H1 (cell line): ENCODE measurements at regions not wholly inside any gene's neighbourhood (a gene's known extent, or its start where the extent isn't known, plus 50 kb on each side); places are given as distances from the start of the nearest gene placed in this dataset.

ENCODE experiments used
- CTCF ChIA-PET: fragments of 300-600 bp; sonication (Branson Sonifier 250); formaldehyde crosslinking; loops from one replicate; lab custom pipeline; 2021; ENCODE audit not compliant: partially characterized antibody; lab: Charles Lee
- POLR2A ChIA-PET: fragments of 300-600 bp; sonication (Branson Sonifier 250); formaldehyde crosslinking; loops from one replicate; lab custom pipeline; 2021; ENCODE audit warnings: inconsistent platforms; ENCODE audit not compliant: partially characterized antibody; lab: Charles Lee
- DNase-seq, 2 experiments: peaks; one replicate each; pipeline versions ENCODE4 v3.0.0 to v3.0.0-alpha.2; 2010 to 2022; ENCODE audit warnings: low spot score in 2 of 2, low read depth in 1 of 2, mixed read lengths in 1 of 2
- FAIRE-seq: peaks from 2 replicates; lab custom pipeline; 2011; peaks lifted over from hg19 to GRCh38; lab: Jason Lieb, UNC
- H2AFZ ChIP-seq: 2 replicates; pipeline ENCODE4 v1.8.1; 2012; ENCODE audit warnings: low read length, inconsistent platforms
- H2AK5ac ChIP-seq: 2 replicates; pipeline ENCODE4 v1.6.1; 2013; ENCODE audit warnings: low read depth, low read length
- H2BK120ac ChIP-seq: replicated peaks from 2 replicates; pipeline ENCODE3; 2013; ENCODE audit warnings: low read depth, low read length, inconsistent platforms
- H2BK12ac ChIP-seq: 2 replicates; pipeline ENCODE4 v1.6.1; 2013; ENCODE audit warnings: low read depth, low read length
- H2BK15ac ChIP-seq: 2 replicates; pipeline ENCODE4 v1.6.1; 2013; ENCODE audit warnings: low read length
- H2BK20ac ChIP-seq: 2 replicates; pipeline ENCODE4 v1.6.1; 2013; ENCODE audit warnings: low read length
- H2BK5ac ChIP-seq: 2 replicates; pipeline ENCODE4 v1.6.1; 2013; ENCODE audit warnings: low read depth, low read length
- H3K14ac ChIP-seq: 2 replicates; pipeline ENCODE4 v1.6.1; 2013; ENCODE audit warnings: inconsistent platforms; ENCODE audit not compliant: insufficient read length
- H3K18ac ChIP-seq: 2 replicates; pipeline ENCODE4 v1.6.1; 2013; ENCODE audit warnings: low read length; ENCODE audit errors: extremely low read depth
- H3K23ac ChIP-seq: 2 replicates; pipeline ENCODE4 v1.6.1; 2013; ENCODE audit warnings: inconsistent platforms; ENCODE audit not compliant: insufficient read length
- H3K23me2 ChIP-seq: 2 replicates; pipeline ENCODE4 v1.6.1; 2013; ENCODE audit warnings: low read depth, low read length
- H3K27ac ChIP-seq: 2 replicates; pipeline ENCODE4 v1.6.1; 2011; ENCODE audit warnings: low read depth, low read length, inconsistent platforms
- H3K27me3 ChIP-seq, 4 experiments: replicated peaks in 1 of 4; 1 replicate in 1 of 4; 2 replicates in 3 of 4; pipeline versions ENCODE4 v1.6.1 to v1.8.1; 2011 to 2013; ENCODE audit warnings: low read length in 3 of 4, mild to moderate bottlenecking in 3 of 4, inconsistent platforms in 2 of 4, mixed read lengths in 2 of 4, moderate library complexity in 1 of 4; ENCODE audit not compliant: control insufficient read depth in 3 of 4, insufficient read depth in 3 of 4; ENCODE audit errors: extremely low read depth in 1 of 4
- H3K36me3 ChIP-seq, 4 experiments: 2 replicates each; pipeline versions ENCODE4 v1.6.1 to v1.8.1; 2011 to 2013; ENCODE audit warnings: mild to moderate bottlenecking in 4 of 4, low read length in 3 of 4, moderate library complexity in 2 of 4, control low read depth in 1 of 4, inconsistent platforms in 1 of 4; ENCODE audit not compliant: insufficient read depth in 4 of 4, control insufficient read depth in 2 of 4
- H3K4ac ChIP-seq: replicated peaks from 2 replicates; pipeline ENCODE3; 2013; ENCODE audit warnings: low read length, low read depth, mixed read lengths, inconsistent platforms; ENCODE audit not compliant: insufficient read length
- H3K4me1 ChIP-seq, 4 experiments: replicated peaks in 1 of 4; 1 replicate in 1 of 4; 2 replicates in 3 of 4; pipeline versions ENCODE4 v1.6.1 to v1.8.1; 2011 to 2013; ENCODE audit warnings: low read length in 3 of 4, inconsistent platforms in 2 of 4, mixed read lengths in 1 of 4; ENCODE audit not compliant: insufficient read depth in 4 of 4, control insufficient read depth in 3 of 4
- H3K4me2 ChIP-seq, 2 experiments: 2 replicates each; pipeline versions ENCODE4 v1.6.1 to v1.8.1; 2011 to 2013; ENCODE audit warnings: low read depth in 2 of 2, low read length in 2 of 2, control low read depth in 1 of 2, inconsistent platforms in 1 of 2, mild to moderate bottlenecking in 1 of 2; ENCODE audit not compliant: insufficient read depth in 1 of 2
- H3K4me3 ChIP-seq, 4 experiments: fragments of 200-600, 300-600 bp in 1 of 4; sonication (generic), shearing (Covaris generic), sonication (Bioruptor Twin) in 1 of 4; 2 replicates each; pipeline versions ENCODE4 v1.5.1 to v1.8.1; 2011 to 2016; ENCODE audit warnings: low read length in 4 of 4, low read depth in 3 of 4, control low read depth in 2 of 4, inconsistent platforms in 2 of 4, mild to moderate bottlenecking in 2 of 4, mixed read lengths in 1 of 4, moderate library complexity in 1 of 4; ENCODE audit not compliant: insufficient read depth in 2 of 4; ENCODE audit errors: extremely low read depth in 1 of 4
- H3K56ac ChIP-seq: replicated peaks from 2 replicates; pipeline ENCODE3; 2013; ENCODE audit warnings: low read depth, mild to moderate bottlenecking, mixed read lengths, low read length, inconsistent platforms; ENCODE audit not compliant: insufficient read length
- H3K79me1 ChIP-seq: 2 replicates; pipeline ENCODE4 v1.6.1; 2013; ENCODE audit warnings: low read depth, low read length, control low read depth
- H3K79me2 ChIP-seq, 2 experiments: 2 replicates each; pipeline versions ENCODE4 v1.6.1 to v1.8.1; 2012 to 2013; ENCODE audit warnings: low read length in 2 of 2, mild to moderate bottlenecking in 2 of 2, inconsistent platforms in 1 of 2; ENCODE audit not compliant: insufficient read depth in 2 of 2, control insufficient read depth in 1 of 2
- H3K9ac ChIP-seq, 4 experiments: replicated peaks in 1 of 4; 1 replicate in 1 of 4; 2 replicates in 3 of 4; pipeline versions ENCODE4 v1.6.1 to v1.8.1; 2011 to 2013; ENCODE audit warnings: low read depth in 3 of 4, low read length in 3 of 4, control low read depth in 2 of 4, mild to moderate bottlenecking in 2 of 4, moderate library complexity in 2 of 4, inconsistent platforms in 1 of 4; ENCODE audit errors: extremely low read depth in 1 of 4
- H3K9me3 ChIP-seq, 2 experiments: 2 replicates each; pipeline versions ENCODE4 v1.6.1 to v1.8.1; 2012 to 2013; ENCODE audit warnings: mild to moderate bottlenecking in 2 of 2, moderate library complexity in 2 of 2, control low read depth in 1 of 2, inconsistent platforms in 1 of 2, low read depth in 1 of 2, low read length in 1 of 2, mixed read lengths in 1 of 2; ENCODE audit not compliant: insufficient read depth in 2 of 2
- H4K20me1 ChIP-seq, 2 experiments: replicated peaks in 1 of 2; 2 replicates each; pipeline versions ENCODE3 to v1.8.1; 2011 to 2013; ENCODE audit warnings: inconsistent platforms in 2 of 2, low read length in 2 of 2, mild to moderate bottlenecking in 1 of 2; ENCODE audit not compliant: insufficient read depth in 2 of 2, control insufficient read depth in 1 of 2
- H4K5ac ChIP-seq: 2 replicates; pipeline ENCODE4 v1.6.1; 2013; ENCODE audit warnings: low read length, low read depth, mixed read lengths, inconsistent platforms; ENCODE audit not compliant: insufficient read length
- H4K8ac ChIP-seq: 2 replicates; pipeline ENCODE4 v1.8.0; 2013; ENCODE audit warnings: mild to moderate bottlenecking, moderate library complexity, low read length, inconsistent platforms; ENCODE audit not compliant: insufficient read depth; ENCODE audit errors: extremely low read depth
- H4K91ac ChIP-seq: replicated peaks from 2 replicates; pipeline ENCODE3; 2013; ENCODE audit warnings: low read length, mixed read lengths, inconsistent platforms; ENCODE audit not compliant: insufficient read length
- BRCA1 ChIP-seq: IDR thresholded peaks from 2 replicates; pipeline ENCODE4 v1.6.1; 2012; ENCODE audit warnings: low read depth, low read length, improper control_type of control experiment
- CHD1 ChIP-seq: IDR thresholded peaks from 2 replicates; pipeline ENCODE4 v1.6.1; 2012; ENCODE audit warnings: low read depth, low read length, improper control_type of control experiment
- HDAC2 ChIP-seq, 2 experiments: fragments of 300-600 bp in 1 of 2; sonication (generic) in 1 of 2; IDR thresholded peaks; 2 replicates each; pipeline ENCODE4 v1.6.1; 2011 to 2012; ENCODE audit warnings: low read depth in 2 of 2, low read length in 2 of 2, mild to moderate bottlenecking in 2 of 2, moderate library complexity in 2 of 2, borderline replicate concordance in 1 of 2, inconsistent platforms in 1 of 2
- NANOG ChIP-seq: IDR thresholded peaks from 2 replicates; pipeline ENCODE4 v1.6.1; 2011; ENCODE audit warnings: low read length, low read depth, mild to moderate bottlenecking, inconsistent platforms; ENCODE audit not compliant: insufficient read depth, poor library complexity, severe bottlenecking
- POLR2AphosphoS5 ChIP-seq: IDR thresholded peaks from 2 replicates; pipeline ENCODE4 v1.6.1; 2011; ENCODE audit warnings: low read depth, low read length
- RFX5 ChIP-seq: IDR thresholded peaks from 2 replicates; pipeline ENCODE4 v1.6.1; 2011; ENCODE audit warnings: low read depth, low read length, improper control_type of control experiment, borderline replicate concordance
- RNF2 ChIP-seq: fragments of 200-900, 300-1000 bp; sonication (generic); IDR thresholded peaks from 2 replicates; pipeline ENCODE4 v1.7.1; 2016; ENCODE audit warnings: borderline replicate concordance, low read depth, mild to moderate bottlenecking, antibody characterized with exemption, low read length; ENCODE audit not compliant: poor library complexity, severe bottlenecking; ENCODE audit errors: missing control alignments
- SAP30 ChIP-seq: fragments of 300-600 bp; sonication (generic); IDR thresholded peaks from 2 replicates; pipeline ENCODE4 v1.7.1; 2012; ENCODE audit warnings: low read length, moderate library complexity, mild to moderate bottlenecking, inconsistent platforms; ENCODE audit not compliant: insufficient read depth, insufficient replicate concordance
- SP1 ChIP-seq: IDR thresholded peaks from 2 replicates; pipeline ENCODE4 v1.6.1; 2011; ENCODE audit warnings: low read depth, low read length
- SRF ChIP-seq: IDR thresholded peaks from 2 replicates; pipeline ENCODE4 v1.6.1; 2011; ENCODE audit warnings: mild to moderate bottlenecking, low read depth, low read length, moderate library complexity
- SUZ12 ChIP-seq: fragments of 200-600 bp; sonication (generic); IDR thresholded peaks from 2 replicates; pipeline ENCODE4 v1.6.1; 2012; ENCODE audit warnings: mild to moderate bottlenecking, inconsistent platforms, low read length, moderate library complexity, mixed read lengths
- TEAD4 ChIP-seq: IDR thresholded peaks from 2 replicates; pipeline ENCODE4 v1.6.1; 2012; ENCODE audit warnings: low read depth, low read length, inconsistent platforms, mixed read lengths
- TF ChIP-seq, protein P1 (sequence below): IDR thresholded peaks from 2 replicates; pipeline ENCODE4 v1.6.1; 2012; ENCODE audit warnings: inconsistent platforms

DNA sequence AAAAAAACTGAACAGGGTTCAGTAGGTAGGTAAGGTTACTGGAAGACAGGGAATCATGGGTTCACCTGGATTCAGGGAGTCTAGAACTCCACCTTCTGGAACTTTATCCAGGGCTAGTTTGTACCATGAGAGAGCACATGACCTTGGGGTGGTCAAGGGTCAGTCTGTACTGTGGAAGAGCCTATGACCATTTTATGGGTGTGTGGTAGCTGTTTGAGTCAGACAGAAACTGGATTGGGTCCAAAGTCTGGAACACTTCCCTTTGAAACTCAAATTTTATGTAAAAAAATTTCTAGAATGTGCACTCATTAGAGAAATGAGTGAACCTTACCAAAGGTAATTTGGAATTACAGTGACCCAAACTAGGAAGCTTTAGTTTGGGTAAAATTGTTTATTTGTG, 486.0 kb upstream of the AGTR1 start:
- Histone ChIP-seq H3K4me1 (no peaks in the 10 kb centered on the region; a peak in 2 of 7 replicates), H3K4me3 (no peak overlapping the region), H3K4me2 (no peak overlapping the region), H2AFZ (no peak overlapping the region), H3K4ac (no peak overlapping the region), H3K36me3 (no peaks in the 10 kb centered on the region), H2BK120ac (no peak overlapping the region), H3K79me1 (no peaks in the 10 kb centered on the region), H4K8ac (no peak overlapping the region), H3K23me2 (0 out of 2 replicates have a peak, but pooled peaks cover 1% of the 10 kb centered on the region), H3K79me2 (no peaks in the 10 kb centered on the region), H3K14ac (no peak overlapping the region), H2AK5ac (no peak overlapping the region), H3K23ac (no peak overlapping the region), H2BK20ac (no peak overlapping the region), H3K27ac (no peak overlapping the region), H3K27me3 (no peaks in the 10 kb centered on the region), H4K5ac (no peak overlapping the region), H2BK12ac (no peak overlapping the region), H3K18ac (no peak overlapping the region), H3K56ac (no peak overlapping the region), H4K20me1 (no peaks in the 10 kb centered on the region)
- POLR2A ChIA-PET = no interaction called here
- no peak for DNase-seq
- TF ChIP-seq CHD1 = no peak
- no peak for TF ChIP-seq HDAC2 (IDR thresholded peaks at IDR 0.05; ENCODE audit: borderline replicate concordance in 1 of 2, low read depth in 2 of 2, low read length in 2 of 2)
- TF ChIP-seq, protein P1, sequence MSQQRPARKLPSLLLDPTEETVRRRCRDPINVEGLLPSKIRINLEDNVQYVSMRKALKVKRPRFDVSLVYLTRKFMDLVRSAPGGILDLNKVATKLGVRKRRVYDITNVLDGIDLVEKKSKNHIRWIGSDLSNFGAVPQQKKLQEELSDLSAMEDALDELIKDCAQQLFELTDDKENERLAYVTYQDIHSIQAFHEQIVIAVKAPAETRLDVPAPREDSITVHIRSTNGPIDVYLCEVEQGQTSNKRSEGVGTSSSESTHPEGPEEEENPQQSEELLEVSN = no peak
- no peak for TF ChIP-seq SRF
- TF ChIP-seq SP1 = no peak
- TF ChIP-seq TEAD4 = no peak
- no peak for TF ChIP-seq NANOG
- TF ChIP-seq SUZ12 = no peak
- no peak for TF ChIP-seq POLR2AphosphoS5
- no peak for TF ChIP-seq BRCA1
- TF ChIP-seq RFX5 = no peak
- no peak for TF ChIP-seq RNF2
- TF ChIP-seq SAP30 = no peak
- TF ChIP-seq, all 59 proteins: peak for 0
- Histone ChIP-seq H2BK15ac (no peak overlapping the region), H3K9me3 (no peaks in the 10 kb centered on the region), H2BK5ac (no peak overlapping the region), H4K91ac (no peak overlapping the region), H3K9ac (no peak overlapping the region)
- CTCF ChIA-PET = interaction anchor here (0.8 to 2.6 kb wide), 2 partner anchors 9 to 855 kb away, joined by 4 to 14 read pairs; no protein-coding TSS in a partner anchor
- no peak for FAIRE-seq
